GM12878 (cell line): ENCODE measurements at regions not wholly inside any gene's neighbourhood (a gene's known extent, or its start where the extent isn't known, plus 50 kb on each side); places are given as distances from the start of the nearest gene placed in this dataset.

Experiments used
- BCL11A ChIP-seq: IDR thresholded peaks from 2 replicates; pipeline ENCODE4 v1.6.1; 2011; ENCODE audit warnings: low read depth, low read length
- CBX5 ChIP-seq: sonication (generic); IDR thresholded peaks from 2 replicates; pipeline ENCODE4 v1.6.1; 2016; ENCODE audit warnings: low read depth, moderate library complexity, mild to moderate bottlenecking, inconsistent platforms
- CHD4 ChIP-seq: fragments of 200-600 bp; sonication (generic); IDR thresholded peaks from 2 replicates; pipeline ENCODE4 v1.6.1; 2016; ENCODE audit warnings: mild to moderate bottlenecking
- EGR1 ChIP-seq, 2 experiments: IDR thresholded peaks; 1 replicate in 1 of 2; 2 replicates in 1 of 2; pipeline ENCODE4 v1.6.1; 2011 to 2012; ENCODE audit warnings: low read depth in 2 of 2, low read length in 2 of 2, borderline replicate concordance in 1 of 2, mild to moderate bottlenecking in 1 of 2, moderate library complexity in 1 of 2
- FOXM1 ChIP-seq: IDR thresholded peaks from 2 replicates; pipeline ENCODE4 v1.6.1; 2012; ENCODE audit warnings: low read depth, mild to moderate bottlenecking, inconsistent platforms, low read length, moderate library complexity
- GABPA ChIP-seq: IDR thresholded peaks from 2 replicates; pipeline ENCODE4 v1.6.1; 2014; ENCODE audit warnings: antibody characterized with exemption, low read depth, mild to moderate bottlenecking, inconsistent platforms
- IKZF2 ChIP-seq, 2 experiments: fragments of 450-650 bp; IDR thresholded peaks; 2 replicates each; pipeline ENCODE4 v1.6.1; 2017; ENCODE audit warnings: mild to moderate bottlenecking in 2 of 2, moderate library complexity in 2 of 2
- IRF3 ChIP-seq: fragments of 450-650 bp; IDR thresholded peaks from 2 replicates; pipeline ENCODE4 v1.6.1; 2014; ENCODE audit warnings: mild to moderate bottlenecking
- IRF4 ChIP-seq: IDR thresholded peaks from 2 replicates; pipeline ENCODE4 v1.6.1; 2011; ENCODE audit warnings: low read depth, low read length
- NFIC ChIP-seq: IDR thresholded peaks from 2 replicates; pipeline ENCODE4 v1.6.1; 2012; ENCODE audit warnings: low read depth, mild to moderate bottlenecking, inconsistent platforms, low read length, moderate library complexity
- POLR2AphosphoS5 ChIP-seq: IDR thresholded peaks from 2 replicates; pipeline ENCODE4 v1.6.1; 2011; ENCODE audit warnings: mild to moderate bottlenecking, low read length, inconsistent platforms
- PRDM15 ChIP-seq: fragments of 450-650 bp; formaldehyde crosslinking; IDR thresholded peaks from 2 replicates; pipeline ENCODE4 v1.4.0; 2020; ENCODE audit warnings: mild to moderate bottlenecking, moderate library complexity
- SMAD1 ChIP-seq: fragments of 450-650 bp; IDR thresholded peaks from 2 replicates; pipeline ENCODE4 v1.6.1; 2018; ENCODE audit warnings: mild to moderate bottlenecking, low read depth; ENCODE audit not compliant: partially characterized antibody
- SP1 ChIP-seq: IDR thresholded peaks from one replicate; pipeline ENCODE4 v1.6.1; 2011; ENCODE audit warnings: low read depth, low read length
- SREBF1 ChIP-seq: IDR thresholded peaks from 2 replicates; pipeline ENCODE4 v1.6.1; 2012; ENCODE audit warnings: mild to moderate bottlenecking, low read length
- STAT3 ChIP-seq: IDR thresholded peaks from 2 replicates; pipeline ENCODE4 v1.6.1; 2011; ENCODE audit warnings: low read depth, low read length, improper control_type of control experiment
- SUZ12 ChIP-seq: fragments of 200-600 bp; sonication (generic); IDR thresholded peaks from one replicate; pipeline ENCODE4 v1.6.1; 2018; ENCODE audit warnings: antibody characterized with exemption, mild to moderate bottlenecking; ENCODE audit not compliant: unreplicated experiment
- TAF1 ChIP-seq: IDR thresholded peaks from 2 replicates; pipeline ENCODE4 v1.6.1; 2011; ENCODE audit warnings: mild to moderate bottlenecking, low read depth, low read length, borderline replicate concordance
- USF1 ChIP-seq: IDR thresholded peaks from 2 replicates; pipeline ENCODE4 v1.6.1; 2011; ENCODE audit warnings: borderline replicate concordance, low read depth, mild to moderate bottlenecking, moderate library complexity, mixed read lengths, low read length; ENCODE audit not compliant: insufficient read depth; ENCODE audit errors: extremely low read length
- ZBTB4 ChIP-seq: fragments of 450-650 bp; formaldehyde crosslinking; IDR thresholded peaks from 2 replicates; pipeline ENCODE4 v1.4.0; 2022; ENCODE audit warnings: mild to moderate bottlenecking, moderate library complexity
- ZNF207 ChIP-seq: fragments of 450-650 bp; IDR thresholded peaks from 2 replicates; pipeline ENCODE4 v1.6.1; 2014; ENCODE audit warnings: antibody characterized with exemption, mild to moderate bottlenecking, borderline replicate concordance
- ZNF274 ChIP-seq: IDR thresholded peaks from one replicate; pipeline ENCODE4 v1.8.0; 2011; ENCODE audit not compliant: insufficient read length, insufficient read depth

GRCh38 chr12:75641031-75641780 lies 129.8 kb upstream of the KRR1 start (continued):
- peak; percentile 90 for TF ChIP-seq IRF4
- peak; percentile 73; the same call in 1 of the 2 replicates for TF ChIP-seq ZNF207
- TF ChIP-seq ZNF274 = no peak
- no peak for TF ChIP-seq ZBTB4 (CRISPR knock-in tag)
- TF ChIP-seq SP1 = peak; percentile 33
- TF ChIP-seq IKZF2 (IDR thresholded peaks at IDR 0.05) = peak; percentile 92 to 93
- peak; percentile 79 for TF ChIP-seq CBX5
- no peak for TF ChIP-seq POLR2AphosphoS5
- TF ChIP-seq EGR1 (IDR thresholded peaks at IDR 0.05; ENCODE audit: borderline replicate concordance in 1 of 2, low read depth in 2 of 2, low read length in 2 of 2) = peak in 1 of 2 experiments; percentile 96; a peak in 2 of 3 replicates
- TF ChIP-seq USF1 = no peak
- no peak for TF ChIP-seq SMAD1
- TF ChIP-seq TAF1 = peak; percentile 24; the same call in 1 of the 2 replicates
- peak; percentile 95 for TF ChIP-seq NFIC
- no peak for TF ChIP-seq PRDM15 (CRISPR knock-in tag)
- TF ChIP-seq IRF3 = no peak
- peak; percentile 95 for TF ChIP-seq BCL11A
- TF ChIP-seq STAT3 = peak; percentile 25; the same call in 1 of the 2 replicates
- peak; percentile 96 for TF ChIP-seq FOXM1
- peak; percentile 57; the same call in 1 of the 2 replicates for TF ChIP-seq GABPA
- TF ChIP-seq SREBF1 = no peak
- no peak for TF ChIP-seq SUZ12
- TF ChIP-seq CHD4 = no peak
